T-cell (primary cell): ENCODE measurements at regions not wholly inside any gene's neighbourhood (a gene's known extent, or its start where the extent isn't known, plus 50 kb on each side); places are given as distances from the start of the nearest gene placed in this dataset.
"Not testable (repeated sequence)": the region's sequence is repeated elsewhere in the genome, so short reads cannot be mapped to it uniquely, and the experiment has no call there.

Experiments used
- ATAC-seq, 4 experiments: fragments of 200-7000 bp in 3 of 4; fragments of 150-1000 bp in 1 of 4; cut with Tn5 transposase; replicated peaks in 1 of 4; 1 replicate in 3 of 4; 2 replicates in 1 of 4; pipeline ENCODE4 v1.10.0; 2021; ENCODE audit warnings: moderate library complexity in 3 of 4, mild to moderate bottlenecking in 2 of 4, moderate number of reproducible peaks in 1 of 4
- CTCF ChIA-PET, 2 donors: fragments of 300-600 bp; sonication (Branson Sonifier 250); formaldehyde crosslinking; loops; one replicate each; lab custom pipeline; 2022; ENCODE audit warnings: antibody characterized with exemption in 2 of 2; lab: Charles Lee
- POLR2A ChIA-PET, 2 donors: fragments of 300-600 bp; sonication (Branson Sonifier 250); formaldehyde crosslinking; loops; one replicate each; lab custom pipeline; 2022; ENCODE audit warnings: antibody characterized with exemption in 2 of 2; lab: Charles Lee
- DNase-seq, 35 experiments: peaks; one replicate each; pipeline versions ENCODE4 v3.0.0 to v3.0.0-alpha.2; 2013 to 2023
- H3K27ac ChIP-seq: one replicate; pipeline ENCODE4 v1.5.1; 2013; ENCODE audit warnings: low read length
- H3K27me3 ChIP-seq, 2 experiments: replicated peaks in 1 of 2; 1 replicate in 1 of 2; 2 replicates in 1 of 2; pipeline versions ENCODE4 v1.6.1 to v1.7.0; 2013; ENCODE audit warnings: low read length in 1 of 2, mixed read lengths in 1 of 2; ENCODE audit not compliant: control insufficient read depth in 2 of 2, insufficient read depth in 2 of 2; ENCODE audit errors: extremely low read depth in 1 of 2
- H3K36me3 ChIP-seq, 2 donors: 1 replicate in 1 of 2; 2 replicates in 1 of 2; pipeline versions ENCODE4 v1.6.1 to v1.7.0; 2013; ENCODE audit warnings: low read length in 1 of 2; ENCODE audit not compliant: control insufficient read depth in 2 of 2, insufficient read depth in 1 of 2; ENCODE audit errors: extremely low read depth in 1 of 2
- H3K4me1 ChIP-seq, 2 experiments: 1 replicate in 1 of 2; 2 replicates in 1 of 2; pipeline versions ENCODE4 v1.6.1 to v1.7.0; 2013; ENCODE audit warnings: low read length in 2 of 2, mixed read lengths in 1 of 2; ENCODE audit not compliant: insufficient read depth in 2 of 2, control insufficient read depth in 1 of 2; ENCODE audit errors: extremely low read depth in 1 of 2
- H3K4me3 ChIP-seq, 2 donors: 1 replicate in 1 of 2; 2 replicates in 1 of 2; pipeline versions ENCODE4 v1.5.1 to v1.7.0; 2013; ENCODE audit warnings: mild to moderate bottlenecking in 2 of 2, low read length in 1 of 2, moderate library complexity in 1 of 2; ENCODE audit not compliant: control insufficient read depth in 1 of 2; ENCODE audit errors: extremely low read depth in 1 of 2
- H3K9me3 ChIP-seq: 2 replicates; pipeline ENCODE4 v1.7.0; 2013
- H3K27ac Mint-ChIP-seq, 2 donors: one replicate each; pipeline ENCODE4 v1.8.0; 2020 to 2021; ENCODE audit warnings: mild to moderate bottlenecking in 2 of 2, mixed read lengths in 2 of 2
- H3K27me3 Mint-ChIP-seq, 2 donors: one replicate each; pipeline ENCODE4 v1.8.0; 2021 to 2022; ENCODE audit warnings: mixed read lengths in 2 of 2
- H3K36me3 Mint-ChIP-seq: one replicate; pipeline ENCODE4 v1.8.0; 2021; ENCODE audit warnings: mixed read lengths
- H3K4me1 Mint-ChIP-seq, 3 donors: one replicate each; pipeline ENCODE4 v1.8.0; 2020 to 2022; ENCODE audit warnings: mixed read lengths in 3 of 3, mild to moderate bottlenecking in 1 of 3
- H3K4me3 Mint-ChIP-seq, 3 donors: one replicate each; pipeline ENCODE4 v1.8.0; 2020 to 2022; ENCODE audit warnings: mild to moderate bottlenecking in 3 of 3, mixed read lengths in 3 of 3, moderate library complexity in 3 of 3
- H3K9me3 Mint-ChIP-seq, 3 donors: one replicate each; pipeline ENCODE4 v1.8.0; 2020 to 2022; ENCODE audit warnings: mixed read lengths in 3 of 3
- WGBS: methylation state at CpG from one replicate; pipeline ENCODE4 v1.1.5; 2013; ENCODE audit warnings: missing lambda C conversion rate; ENCODE audit not compliant: insufficient coverage; 5-methylcytosine and 5-hydroxymethylcytosine counted together

GRCh38 chr15:100772892-100773520 lies 106.6 kb upstream of the ALDH1A3 start:
- no peak overlapping the region for H3K27ac Mint-ChIP-seq
- H3K27me3 ChIP-seq: peaks cover 0 to 10% of the 10 kb centered on the region in 2 experiments
- H3K9me3 Mint-ChIP-seq: no peaks in the 10 kb centered on the region
- no peaks in the 10 kb centered on the region for H3K36me3 Mint-ChIP-seq
- ChIA-PET POLR2A (no interaction called here), CTCF (no interaction called here)
- DNase-seq: no peak
- peaks cover 5 to 18% of the 10 kb centered on the region in 2 donors for H3K27me3 Mint-ChIP-seq
- no peaks in the 10 kb centered on the region for H3K36me3 ChIP-seq
- H3K4me3 Mint-ChIP-seq: no peak overlapping the region
- no peaks in the 10 kb centered on the region for H3K4me1 Mint-ChIP-seq
- no peaks in the 10 kb centered on the region for H3K9me3 ChIP-seq
- no peaks in the 10 kb centered on the region for H3K4me1 ChIP-seq
- ATAC-seq: no peak
- 80% methylated on average over 2 of the region's 9 CpGs for WGBS
- no peak overlapping the region for H3K4me3 ChIP-seq
- no peak overlapping the region for H3K27ac ChIP-seq

GRCh38 chr15:100774044-100774443 lies 105.6 kb upstream of the ALDH1A3 start:
- H3K27me3 Mint-ChIP-seq: peaks cover 7 to 15% of the 10 kb centered on the region in 2 donors
- DNase-seq, H3K27me3 ChIP-seq, H3K27ac Mint-ChIP-seq, CTCF ChIA-PET, ATAC-seq, H3K36me3 ChIP-seq, H3K9me3 Mint-ChIP-seq, H3K9me3 ChIP-seq, H3K27ac ChIP-seq, H3K36me3 Mint-ChIP-seq, POLR2A ChIA-PET, H3K4me1 Mint-ChIP-seq, H3K4me3 ChIP-seq, H3K4me1 ChIP-seq, H3K4me3 Mint-ChIP-seq: not testable (repeated sequence)
- WGBS: 98% methylated on average over 9 of the region's 28 CpGs

DNA sequence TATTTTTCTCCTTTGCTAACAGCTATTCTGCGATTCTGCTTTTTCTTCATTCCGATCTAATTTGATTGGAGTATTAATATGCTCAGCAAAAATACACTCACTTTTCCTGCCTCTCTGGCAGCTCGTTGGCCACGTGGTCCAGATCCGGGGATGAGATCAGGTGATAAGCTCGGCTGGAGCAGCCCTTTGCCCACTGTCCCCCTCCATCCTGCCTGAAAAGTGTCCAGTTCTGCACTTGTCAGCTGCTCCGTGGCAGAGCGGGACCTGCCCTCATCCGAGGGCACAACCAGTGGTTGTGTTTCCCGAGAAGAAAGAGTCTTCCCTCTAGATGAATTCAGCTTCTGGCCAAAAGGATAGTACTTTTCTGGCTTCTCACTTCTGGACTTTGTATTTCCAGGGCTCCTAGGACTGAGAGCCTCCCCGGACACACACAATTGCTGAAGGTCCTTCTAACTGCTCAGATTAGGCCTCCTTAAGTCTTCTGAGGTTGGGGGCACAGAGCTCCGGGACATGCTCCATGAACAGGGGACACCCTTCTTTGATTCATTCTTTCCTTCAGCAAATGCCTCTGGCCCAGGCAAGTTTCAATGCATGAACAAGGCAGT lies 103.9 kb upstream of the ALDH1A3 start:
- H3K9me3 ChIP-seq: no peaks in the 10 kb centered on the region

DNA sequence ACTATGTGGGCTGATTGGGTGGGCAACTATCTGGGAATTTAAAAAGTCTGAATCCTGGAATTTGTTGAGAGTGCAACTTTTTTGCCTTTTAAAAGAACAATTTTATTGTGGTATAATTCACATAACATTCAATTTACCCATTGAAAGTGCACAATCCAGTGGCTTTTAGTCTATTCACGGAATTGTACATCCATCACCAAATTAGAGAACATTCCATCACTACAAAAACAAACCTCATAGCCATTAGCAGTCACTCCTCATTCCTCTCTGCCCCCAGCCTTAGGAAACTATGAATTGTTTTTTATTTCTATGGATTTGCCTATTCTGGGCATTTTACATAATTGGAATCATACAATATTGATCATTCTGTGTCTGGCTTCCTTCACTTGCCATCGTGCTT lies 101.8 kb upstream of the ALDH1A3 start:
- peaks cover 7 to 22% of the 10 kb centered on the region in 2 donors for H3K27me3 Mint-ChIP-seq
- no peaks in the 10 kb centered on the region for H3K9me3 ChIP-seq
- ATAC-seq (no peak), DNase-seq (no peak)
- H3K4me3 Mint-ChIP-seq: no peak overlapping the region
- H3K9me3 Mint-ChIP-seq: no peaks in the 10 kb centered on the region
- no peaks in the 10 kb centered on the region for H3K36me3 ChIP-seq
- ChIA-PET CTCF (no interaction called here), POLR2A (no interaction called here)
- H3K4me1 ChIP-seq: no peaks in the 10 kb centered on the region
- H3K27me3 ChIP-seq: peaks cover 0 to 15% of the 10 kb centered on the region in 2 experiments
- no peaks in the 10 kb centered on the region for H3K36me3 Mint-ChIP-seq
- H3K4me3 ChIP-seq: no peak overlapping the region
- no peak overlapping the region for H3K27ac ChIP-seq
- no peaks in the 10 kb centered on the region for H3K4me1 Mint-ChIP-seq
- WGBS: no CpG with 5 or more reads among the region's 2 CpGs
- no peak overlapping the region for H3K27ac Mint-ChIP-seq

More for the DNA sequence above, 103.9 kb upstream of the ALDH1A3 start:
- no peaks in the 10 kb centered on the region for H3K36me3 ChIP-seq
- POLR2A ChIA-PET: no interaction called here
- CTCF ChIA-PET: no interaction called here
- no peak overlapping the region for H3K27ac ChIP-seq
- no peaks in the 10 kb centered on the region for H3K4me1 Mint-ChIP-seq
- no peak overlapping the region for H3K4me3 Mint-ChIP-seq
- 83% methylated on average over 8 of the region's 12 CpGs for WGBS
- no peak overlapping the region for H3K4me3 ChIP-seq
- H3K9me3 Mint-ChIP-seq: no peaks in the 10 kb centered on the region
- DNase-seq (peak in 1 of 35 experiments; percentile 13), ATAC-seq (no peak)
- H3K36me3 Mint-ChIP-seq: no peaks in the 10 kb centered on the region
- peaks cover 0 to 10% of the 10 kb centered on the region in 2 experiments for H3K27me3 ChIP-seq
- H3K27me3 Mint-ChIP-seq: peaks cover 10 to 13% of the 10 kb centered on the region in 2 donors
- no peak overlapping the region for H3K27ac Mint-ChIP-seq
- no peaks in the 10 kb centered on the region for H3K4me1 ChIP-seq

- no peak for ATAC-seq
- POLR2A ChIA-PET: no interaction called here
- Mint-ChIP-seq H3K36me3 (no peaks in the 10 kb centered on the region), H3K27me3 (peaks cover 13 to 28% of the 10 kb centered on the region in 2 donors), H3K27ac (no peak overlapping the region), H3K9me3 (no peaks in the 10 kb centered on the region), H3K4me3 (no peak overlapping the region), H3K4me1 (peaks cover 0 to 2% (median 0%) of the 10 kb centered on the region in 3 donors)
- H3K36me3 ChIP-seq: no peaks in the 10 kb centered on the region
- peak in 1 of 35 experiments; percentile 14 for DNase-seq
- CTCF ChIA-PET: no interaction called here
- H3K4me3 ChIP-seq: no peak overlapping the region
- WGBS: 50% methylated on average over 12 of the region's 18 CpGs
- H3K27ac ChIP-seq: no peak overlapping the region
- no peaks in the 10 kb centered on the region for H3K4me1 ChIP-seq
- peaks cover 0 to 22% of the 10 kb centered on the region in 2 experiments for H3K27me3 ChIP-seq
- no peaks in the 10 kb centered on the region for H3K9me3 ChIP-seq
These were observed 100.8 kb upstream of the ALDH1A3 start for GRCh38 chr15:100778831-100779288.

DNA sequence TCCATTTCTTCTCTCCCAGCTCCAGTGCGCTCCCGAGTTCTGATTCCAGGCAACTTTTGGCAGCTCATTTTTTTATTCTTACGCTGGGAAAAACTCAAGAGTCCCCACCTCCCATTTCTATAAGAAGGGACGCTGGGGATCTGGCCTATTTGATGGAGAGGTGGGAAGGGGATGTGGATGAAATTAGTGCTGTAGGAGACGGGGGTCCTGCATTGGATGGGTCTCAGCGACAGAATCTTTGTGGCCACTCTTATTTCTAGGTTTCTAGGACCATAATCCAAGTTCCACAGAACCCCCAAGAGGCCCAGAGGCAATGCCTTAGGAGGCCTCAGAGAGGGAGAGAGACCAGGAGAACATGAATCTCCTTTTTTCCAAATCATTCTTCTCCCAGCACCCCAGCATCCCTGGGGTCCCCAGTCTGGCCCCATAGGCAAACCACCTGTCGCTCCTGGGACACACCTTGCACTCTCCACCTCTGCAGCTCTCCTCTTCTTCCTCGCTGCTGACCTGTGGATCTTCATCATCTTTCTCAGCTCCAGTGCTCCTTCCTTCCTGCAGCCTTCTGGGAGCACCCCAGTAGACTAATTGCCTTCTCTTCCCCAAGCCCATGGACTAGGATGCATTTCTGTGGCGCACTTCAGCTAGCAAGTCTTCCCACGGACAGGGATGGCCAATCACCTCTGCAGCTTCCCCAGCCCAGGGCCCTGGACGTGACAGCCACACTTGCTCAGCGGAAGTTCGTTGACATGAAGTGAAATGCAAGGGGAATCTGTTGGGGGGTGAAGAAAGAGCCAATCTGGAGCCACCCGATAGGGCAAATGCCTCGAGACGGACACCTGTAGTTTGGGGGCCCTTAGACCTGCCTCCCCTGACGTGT lies 100.1 kb upstream of the ALDH1A3 start:
- H3K4me1 Mint-ChIP-seq: peaks cover 0 to 4% (median 0%) of the 10 kb centered on the region in 3 donors
- ATAC-seq (no peak), DNase-seq (peak in 1 of 35 experiments; percentile 12)
- POLR2A ChIA-PET: no interaction called here
- CTCF ChIA-PET: no interaction called here
- no peaks in the 10 kb centered on the region for H3K36me3 Mint-ChIP-seq
- H3K27ac ChIP-seq: no peak overlapping the region
- H3K27me3 ChIP-seq: peaks cover 0 to 24% of the 10 kb centered on the region in 2 experiments
- H3K4me3 Mint-ChIP-seq: no peak overlapping the region
- no peaks in the 10 kb centered on the region for H3K9me3 ChIP-seq
- H3K4me3 ChIP-seq: no peak overlapping the region
- no peaks in the 10 kb centered on the region for H3K9me3 Mint-ChIP-seq
- no peak overlapping the region for H3K27ac Mint-ChIP-seq
- no peaks in the 10 kb centered on the region for H3K36me3 ChIP-seq
- H3K27me3 Mint-ChIP-seq: peaks cover 15 to 29% of the 10 kb centered on the region in 2 donors
- 82% methylated on average over 11 of the region's 17 CpGs for WGBS
- no peaks in the 10 kb centered on the region for H3K4me1 ChIP-seq
